ENCODE measurements at regions not wholly inside any gene's neighbourhood (a gene's known extent, or its start where the extent isn't known, plus 50 kb on each side); places are given as distances from the start of the nearest gene placed in this dataset.
A peak's percentile ranks its signal among the peaks of the same experiment; 100 is the strongest.

GRCh38 chr7:131002600-131002999, 268.6 kb upstream of the KLF14 start:
- DNase-seq: no peak

- no peak for DNase-seq
Measured at GRCh38 chr7:131003634-131004033, 269.6 kb upstream of the KLF14 start.

- DNase-seq: no peak
Measured at GRCh38 chr7:131004371-131004770, 270.4 kb upstream of the KLF14 start.

- peak; percentile 93 for DNase-seq
Measured at GRCh38 chr7:131007439-131008330, 273.7 kb upstream of the KLF14 start.

GRCh38 chr7:131008840-131009711, 275.1 kb upstream of the KLF14 start:
- no peak for DNase-seq

GRCh38 chr7:131010029-131010716, 276.2 kb upstream of the KLF14 start:
- no peak for DNase-seq

- DNase-seq: peak; percentile 56
Measured at GRCh38 chr7:131010717-131011431, 276.9 kb upstream of the KLF14 start.

GRCh38 chr7:131011432-131011742, 277.4 kb upstream of the KLF14 start:
- peak; percentile 60 for DNase-seq

GRCh38 chr7:131011976-131012375, 278.0 kb upstream of the KLF14 start:
- peak; percentile 93 for DNase-seq

- DNase-seq: peak; percentile 42
Measured at GRCh38 chr7:131012477-131013031, 278.5 kb upstream of the KLF14 start.

- no peak for DNase-seq
Measured at GRCh38 chr7:131013716-131014115, 279.7 kb upstream of the KLF14 start.

- no peak for DNase-seq
Measured at GRCh38 chr7:131014906-131015656, 281.1 kb upstream of the KLF14 start.

GRCh38 chr7:131015657-131015958, 281.6 kb upstream of the KLF14 start:
- no peak for DNase-seq

- no peak for DNase-seq
Measured at GRCh38 chr7:131016230-131016629, 282.2 kb upstream of the KLF14 start.

GRCh38 chr7:131019351-131019750, 285.3 kb upstream of the KLF14 start:
- DNase-seq: no peak

- DNase-seq: no peak
Measured at GRCh38 chr7:131020759-131021261, 286.8 kb upstream of the KLF14 start.

- DNase-seq: no peak
Measured at GRCh38 chr7:131021460-131021859, 287.5 kb upstream of the KLF14 start.

- no peak for DNase-seq
Measured at GRCh38 chr7:131021902-131022301, 287.9 kb upstream of the KLF14 start.

GRCh38 chr7:131026297-131027000, 292.4 kb upstream of the KLF14 start:
- DNase-seq: no peak

GRCh38 chr7:131027287-131027773, 293.3 kb upstream of the KLF14 start:
- no peak for DNase-seq

- DNase-seq: no peak
Measured at GRCh38 chr7:131028295-131028694, 294.3 kb upstream of the KLF14 start.

All from hematopoietic multipotent progenitor cell treated with erythropoietin and hydrocortisone succinate and interleukin-3 and kit ligand, for 8 days (in vitro differentiated cells).